GM18858 (cell line): ENCODE measurements at regions not wholly inside any gene's neighbourhood (a gene's known extent, or its start where the extent isn't known, plus 50 kb on each side); places are given as distances from the start of the nearest gene placed in this dataset.

ENCODE experiments used
- ATAC-seq: cut with Tn5 transposase; IDR thresholded peaks from one replicate; pipeline ENCODE4 v1.9.1; 2021; ENCODE audit not compliant: unreplicated experiment

DNA sequence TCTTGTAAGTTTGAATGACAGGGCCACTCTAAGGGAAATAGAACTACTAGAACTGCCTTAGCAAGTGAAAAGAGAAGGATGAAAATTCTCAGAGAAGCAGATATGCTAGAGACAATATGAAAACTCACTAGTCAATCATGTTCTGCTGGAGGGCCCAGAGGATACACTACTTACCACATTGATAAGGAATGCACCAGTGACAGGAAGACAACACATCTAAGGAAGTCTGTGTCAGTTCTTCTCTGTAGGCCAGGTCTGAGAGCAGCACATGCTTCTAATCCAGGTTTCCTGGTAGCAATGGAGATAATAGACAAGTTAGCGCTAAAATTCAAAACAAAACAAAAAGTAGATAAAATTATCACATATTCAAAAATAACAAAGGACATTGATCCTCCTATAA, 235.2 kb upstream of the AKR1E2 start:
- no peak for ATAC-seq

- no peak for ATAC-seq
Observed at GRCh38 chr10:4588824-4589223, 237.2 kb upstream of the AKR1E2 start.

DNA sequence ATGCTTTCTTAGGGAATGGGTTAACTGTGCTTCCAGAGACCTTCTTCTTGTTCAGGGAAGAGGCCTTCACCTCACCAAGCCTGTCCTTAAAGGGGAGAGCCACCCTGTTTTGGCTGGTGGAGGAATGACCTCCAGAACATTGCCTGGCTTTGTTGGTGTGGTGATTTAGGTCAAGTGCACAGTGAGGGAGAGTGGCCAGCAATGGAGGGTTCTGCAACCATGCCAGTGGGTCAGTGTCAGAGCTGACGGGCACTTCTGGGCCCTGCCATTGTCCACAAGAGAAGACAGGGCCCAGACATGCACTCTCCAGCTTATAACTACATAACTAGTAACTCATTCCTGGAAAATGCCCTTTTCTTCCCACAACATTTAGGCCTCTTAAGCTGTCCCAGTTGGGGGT, 238.5 kb upstream of the AKR1E2 start:
- ATAC-seq = no peak

GRCh38 chr10:4586776-4587175, 239.2 kb upstream of the AKR1E2 start:
- ATAC-seq = no peak

DNA sequence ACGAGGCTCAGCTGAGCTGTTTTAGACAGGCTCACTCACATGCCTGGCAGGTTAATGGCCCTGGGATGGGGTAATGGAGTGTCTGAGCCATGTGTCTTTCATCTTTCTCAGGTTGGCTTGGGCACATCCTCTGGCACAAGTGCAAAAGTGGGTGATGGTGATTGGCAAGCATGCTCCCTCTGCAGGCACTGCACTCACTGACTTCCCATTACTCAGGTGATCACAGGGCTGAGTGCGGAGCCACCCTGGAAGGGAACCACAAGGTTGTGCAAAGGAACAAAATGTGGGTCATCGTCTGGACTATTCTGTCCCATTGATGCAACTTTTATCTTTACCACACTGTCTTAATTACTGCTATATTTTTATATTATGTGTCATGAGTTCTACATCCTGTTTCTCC, 244.1 kb upstream of the AKR1E2 start:
- no peak for ATAC-seq

DNA sequence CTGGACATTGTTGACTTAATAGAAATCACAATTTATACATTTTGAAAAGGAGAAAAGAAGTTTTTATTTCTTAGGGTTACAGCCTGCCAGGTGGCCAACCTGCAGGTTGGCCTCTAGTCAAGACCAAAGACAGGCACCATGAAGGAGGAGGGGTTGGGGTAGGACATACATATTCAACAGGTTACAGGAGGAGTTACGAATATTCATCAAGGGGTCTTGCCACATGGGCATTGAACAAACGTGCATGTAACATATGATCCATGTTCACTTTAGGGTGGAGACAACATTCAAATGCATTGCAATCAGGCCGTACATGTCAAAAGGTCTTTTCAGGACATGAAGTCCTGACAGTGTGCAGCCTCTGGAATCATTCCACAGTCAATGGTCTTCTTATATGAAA, 246.2 kb upstream of the AKR1E2 start:
- no peak for ATAC-seq

- ATAC-seq = no peak
Observed at GRCh38 chr10:4576206-4576605, 249.8 kb upstream of the AKR1E2 start.

- ATAC-seq = no peak
Observed at GRCh38 chr10:4569151-4569550, 256.9 kb upstream of the AKR1E2 start.

GRCh38 chr10:4568731-4569130, 257.3 kb upstream of the AKR1E2 start:
- no peak for ATAC-seq

DNA sequence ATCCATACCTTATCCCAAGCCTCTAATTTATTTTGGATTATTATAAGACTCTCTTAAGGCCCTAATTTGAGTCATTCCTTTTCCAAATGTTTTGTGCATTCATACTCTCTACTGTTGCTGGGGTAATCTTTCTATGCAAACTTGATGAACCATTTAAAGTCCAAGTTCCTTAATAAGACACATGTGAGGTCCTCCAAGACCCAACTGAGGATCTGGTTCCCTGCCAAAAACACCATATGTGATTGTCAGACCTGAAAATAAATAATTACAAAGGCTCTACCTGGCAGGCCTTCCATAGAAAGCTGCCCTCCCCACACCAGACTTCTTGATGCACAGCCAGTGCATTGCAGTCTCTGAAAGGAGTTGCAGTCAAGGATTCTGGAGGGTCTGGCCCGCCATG, 257.9 kb upstream of the AKR1E2 start:
- ATAC-seq = no peak

DNA sequence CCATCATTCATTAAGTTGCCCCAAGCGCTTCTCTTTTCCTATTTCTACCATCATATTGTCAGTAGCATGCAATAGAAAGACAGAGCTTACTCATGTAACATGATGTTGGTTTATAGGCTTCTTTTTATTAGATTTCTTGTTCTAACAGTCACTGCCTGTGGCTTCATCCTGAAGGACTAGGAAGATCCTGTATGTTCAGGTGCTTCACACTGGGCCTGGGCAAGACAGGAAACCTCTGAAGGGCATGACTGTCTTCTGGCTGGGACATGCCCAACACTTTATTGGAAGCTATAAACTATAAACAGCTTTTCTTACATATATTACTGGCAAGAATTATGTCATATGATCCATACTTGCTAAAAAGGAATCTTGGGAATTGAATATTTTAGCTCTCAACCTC, 258.4 kb upstream of the AKR1E2 start:
- no peak for ATAC-seq

GRCh38 chr10:4566011-4566410, 260.0 kb upstream of the AKR1E2 start:
- no peak for ATAC-seq

GRCh38 chr10:4561296-4561695, 264.7 kb upstream of the AKR1E2 start:
- ATAC-seq = no peak

DNA sequence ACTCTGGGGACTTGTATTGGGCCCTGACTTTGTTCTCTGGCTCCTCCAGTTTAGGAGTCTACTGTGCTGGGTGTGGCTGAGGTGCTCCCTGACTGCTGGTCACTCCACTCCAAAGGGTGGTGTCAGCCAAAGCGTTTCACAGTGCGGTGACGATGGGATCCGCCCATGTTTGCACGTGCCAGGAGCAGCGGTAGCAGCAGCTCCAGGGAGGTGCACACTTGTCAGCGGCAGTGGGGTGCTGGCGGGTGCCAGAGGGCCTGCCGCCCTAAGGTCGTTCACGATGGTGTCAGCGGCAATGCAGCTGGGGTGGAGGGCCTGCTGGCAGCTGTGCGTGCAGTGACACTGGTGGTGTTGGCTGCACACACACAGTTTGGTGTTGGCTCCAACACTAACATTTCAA, 268.5 kb upstream of the AKR1E2 start:
- ATAC-seq = no peak

- no peak for ATAC-seq
Observed at GRCh38 chr10:4556527-4556926, 269.5 kb upstream of the AKR1E2 start.

DNA sequence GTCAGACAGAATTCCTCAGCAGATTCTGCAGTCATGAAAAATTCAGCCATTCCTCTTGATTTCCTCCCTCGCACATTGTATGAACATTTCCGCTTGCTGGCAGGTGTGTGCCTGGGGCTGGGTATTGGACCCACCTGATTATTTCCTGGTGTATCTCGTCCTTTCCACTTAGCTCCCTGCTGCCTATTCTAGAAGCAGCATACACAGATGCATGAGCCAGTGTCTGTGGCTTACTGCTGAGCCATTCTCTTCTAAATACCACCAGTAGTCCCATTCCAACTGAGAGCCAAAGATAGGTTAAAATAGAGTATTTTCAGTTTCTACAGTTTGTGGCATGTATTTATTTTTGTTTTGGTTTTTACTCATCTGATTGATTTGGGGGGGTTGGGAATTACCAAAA, 270.1 kb upstream of the AKR1E2 start:
- ATAC-seq = no peak

- ATAC-seq = no peak
Observed at GRCh38 chr10:4549139-4549653, 276.8 kb upstream of the AKR1E2 start.

- ATAC-seq = no peak
Observed at GRCh38 chr10:4546931-4547330, 279.1 kb upstream of the AKR1E2 start.

DNA sequence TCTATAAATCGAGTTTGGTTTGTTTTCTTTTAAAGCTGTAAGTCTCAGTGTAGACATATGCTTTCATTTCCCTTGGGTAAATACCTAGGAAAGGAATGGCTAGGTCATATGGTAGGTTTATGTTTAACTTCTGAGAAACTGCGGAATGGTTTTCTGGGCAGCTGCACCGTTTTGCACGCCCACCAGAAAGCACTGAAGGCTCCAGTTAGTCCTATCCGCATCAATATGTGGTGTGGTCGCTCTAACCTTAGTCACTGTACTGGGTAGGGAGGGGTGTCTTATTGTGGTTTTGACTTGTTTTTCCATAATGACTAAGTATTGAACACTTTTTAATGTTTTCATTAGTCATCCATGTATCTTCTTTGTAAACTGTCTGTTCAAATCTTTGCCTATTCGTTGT, 279.5 kb upstream of the AKR1E2 start:
- no peak for ATAC-seq

GRCh38 chr10:4545062-4545461, 280.9 kb upstream of the AKR1E2 start:
- ATAC-seq = no peak

DNA sequence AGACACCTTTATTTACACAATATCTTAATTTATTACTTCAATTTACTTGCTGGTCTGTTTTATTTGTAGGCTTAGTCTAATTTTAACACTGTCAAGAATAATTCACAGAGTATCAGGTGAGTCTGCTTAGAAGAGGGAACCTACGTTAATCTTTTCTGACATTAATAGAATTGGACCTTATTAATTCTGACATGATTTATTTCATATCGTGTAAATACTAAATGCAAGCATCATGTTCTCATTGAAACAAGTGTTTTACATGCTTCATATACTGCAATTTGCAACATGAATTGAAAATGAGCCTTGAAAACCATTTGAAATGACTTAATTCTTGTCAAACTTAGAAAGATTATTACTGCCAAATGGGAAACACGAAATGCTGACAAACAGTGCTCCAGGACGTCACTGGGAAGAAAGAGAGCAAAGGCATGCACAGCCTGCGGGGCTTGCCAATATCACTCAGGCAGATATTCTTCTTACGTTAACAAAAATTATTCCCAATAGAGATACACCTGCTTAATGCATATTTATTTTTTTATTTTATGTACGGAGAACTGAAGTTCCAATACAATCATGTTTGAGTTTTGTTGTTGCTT, 282.0 kb upstream of the AKR1E2 start:
- no peak for ATAC-seq

GRCh38 chr10:4541292-4541691, 284.7 kb upstream of the AKR1E2 start:
- ATAC-seq = no peak

DNA sequence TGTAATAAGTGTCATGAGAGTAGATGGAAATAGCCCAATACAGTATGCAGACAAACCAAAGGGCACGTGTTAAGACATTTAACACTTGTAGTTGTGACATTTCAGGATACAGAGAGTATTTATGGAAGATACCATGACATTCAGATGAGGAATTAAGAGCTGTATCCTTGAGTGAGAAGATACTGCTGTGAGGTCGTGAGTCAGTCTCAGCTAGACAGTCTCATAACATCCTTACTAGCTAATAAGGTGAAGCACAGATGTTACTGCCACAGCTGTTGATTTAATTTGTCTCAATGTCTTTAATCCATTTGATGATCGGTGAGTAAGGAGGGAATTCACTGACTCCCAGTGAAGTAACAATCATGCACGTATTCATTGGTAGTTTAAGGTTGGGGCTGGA, 288.0 kb upstream of the AKR1E2 start:
- ATAC-seq = no peak
